ENCODE measurements at regions not wholly inside any gene's neighbourhood (a gene's known extent, or its start where the extent isn't known, plus 50 kb on each side); places are given as distances from the start of the nearest gene placed in this dataset.
"Not testable (repeated sequence)": the region's sequence is repeated elsewhere in the genome, so short reads cannot be mapped to it uniquely, and the experiment has no call there.

DNA sequence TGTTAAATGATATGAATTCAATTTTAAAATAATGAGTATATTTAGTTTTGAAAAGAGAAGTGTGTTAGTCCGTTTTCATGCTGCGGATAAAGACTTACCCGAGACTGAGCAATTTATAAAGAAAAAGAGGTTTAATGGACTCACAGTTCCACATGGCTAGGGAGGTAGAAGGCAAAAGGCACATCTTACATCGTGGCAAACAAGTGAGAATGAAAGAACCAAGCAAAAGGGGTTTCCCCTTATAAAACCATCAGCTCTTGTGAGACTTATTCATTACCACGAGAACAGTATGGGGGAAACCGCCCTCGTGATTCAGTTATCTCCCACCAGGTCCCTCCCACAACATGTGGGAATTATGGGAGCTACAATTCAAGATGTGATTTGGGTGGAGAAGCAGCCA, 51.8 kb upstream of the OSMR start:
- TF ChIP-seq, protein P1, sequence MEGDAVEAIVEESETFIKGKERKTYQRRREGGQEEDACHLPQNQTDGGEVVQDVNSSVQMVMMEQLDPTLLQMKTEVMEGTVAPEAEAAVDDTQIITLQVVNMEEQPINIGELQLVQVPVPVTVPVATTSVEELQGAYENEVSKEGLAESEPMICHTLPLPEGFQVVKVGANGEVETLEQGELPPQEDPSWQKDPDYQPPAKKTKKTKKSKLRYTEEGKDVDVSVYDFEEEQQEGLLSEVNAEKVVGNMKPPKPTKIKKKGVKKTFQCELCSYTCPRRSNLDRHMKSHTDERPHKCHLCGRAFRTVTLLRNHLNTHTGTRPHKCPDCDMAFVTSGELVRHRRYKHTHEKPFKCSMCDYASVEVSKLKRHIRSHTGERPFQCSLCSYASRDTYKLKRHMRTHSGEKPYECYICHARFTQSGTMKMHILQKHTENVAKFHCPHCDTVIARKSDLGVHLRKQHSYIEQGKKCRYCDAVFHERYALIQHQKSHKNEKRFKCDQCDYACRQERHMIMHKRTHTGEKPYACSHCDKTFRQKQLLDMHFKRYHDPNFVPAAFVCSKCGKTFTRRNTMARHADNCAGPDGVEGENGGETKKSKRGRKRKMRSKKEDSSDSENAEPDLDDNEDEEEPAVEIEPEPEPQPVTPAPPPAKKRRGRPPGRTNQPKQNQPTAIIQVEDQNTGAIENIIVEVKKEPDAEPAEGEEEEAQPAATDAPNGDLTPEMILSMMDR (IDR thresholded peaks at IDR 0.05) = not testable (repeated sequence)
- TF ChIP-seq POLR2A (IDR thresholded peaks at IDR 0.05) = not testable (repeated sequence)

Measured in breast epithelium (tissue), 3 donors.